Astrocyte of the cerebellum (primary cell): ENCODE measurements at regions not wholly inside any gene's neighbourhood (a gene's known extent, or its start where the extent isn't known, plus 50 kb on each side); places are given as distances from the start of the nearest gene placed in this dataset.
"Not testable (repeated sequence)": the region's sequence is repeated elsewhere in the genome, so short reads cannot be mapped to it uniquely, and the experiment has no call there.

Source experiments
- DNase-seq: peaks from one replicate; pipeline ENCODE4 v3.0.0-alpha.2; 2011; ENCODE audit warnings: low read depth
- H3K4me3 ChIP-seq: 2 replicates; pipeline ENCODE4 v1.5.1; 2011; ENCODE audit warnings: mild to moderate bottlenecking, low read depth, low read length, moderate library complexity
- in situ Hi-C: cut with HindIII; loops from 2 replicates; pipeline ENCODE4 v1.10.0; 2017; ENCODE audit warnings: low sequenced_read_pairs
- TF ChIP-seq, protein P1 (sequence below): IDR thresholded peaks from 2 replicates; pipeline ENCODE4 v1.5.1; 2012; ENCODE audit warnings: low read length, low read depth, moderate library complexity, mild to moderate bottlenecking; ENCODE audit errors: missing control alignments

DNA sequence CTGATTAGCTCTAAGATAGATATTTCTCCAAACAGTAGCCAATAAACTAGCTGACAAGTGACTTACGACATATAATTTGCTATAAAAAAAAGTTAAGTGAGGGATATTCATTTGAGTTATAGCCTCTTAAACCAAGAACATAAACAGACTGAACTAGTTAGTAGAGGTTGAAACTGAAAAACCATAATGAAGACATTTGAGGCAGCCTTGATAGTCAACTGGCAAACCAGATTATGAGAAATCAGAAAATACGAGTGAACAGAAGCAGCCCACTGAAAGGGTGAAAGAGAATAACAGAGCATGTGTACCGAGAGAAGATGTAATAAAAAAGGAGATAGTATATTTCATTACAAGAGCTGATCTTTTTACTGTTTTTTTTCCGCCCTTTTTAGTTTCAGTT is 698.1 kb upstream of the SETBP1 start:
- in situ Hi-C loops = no loop called here
- TF ChIP-seq, protein P1, sequence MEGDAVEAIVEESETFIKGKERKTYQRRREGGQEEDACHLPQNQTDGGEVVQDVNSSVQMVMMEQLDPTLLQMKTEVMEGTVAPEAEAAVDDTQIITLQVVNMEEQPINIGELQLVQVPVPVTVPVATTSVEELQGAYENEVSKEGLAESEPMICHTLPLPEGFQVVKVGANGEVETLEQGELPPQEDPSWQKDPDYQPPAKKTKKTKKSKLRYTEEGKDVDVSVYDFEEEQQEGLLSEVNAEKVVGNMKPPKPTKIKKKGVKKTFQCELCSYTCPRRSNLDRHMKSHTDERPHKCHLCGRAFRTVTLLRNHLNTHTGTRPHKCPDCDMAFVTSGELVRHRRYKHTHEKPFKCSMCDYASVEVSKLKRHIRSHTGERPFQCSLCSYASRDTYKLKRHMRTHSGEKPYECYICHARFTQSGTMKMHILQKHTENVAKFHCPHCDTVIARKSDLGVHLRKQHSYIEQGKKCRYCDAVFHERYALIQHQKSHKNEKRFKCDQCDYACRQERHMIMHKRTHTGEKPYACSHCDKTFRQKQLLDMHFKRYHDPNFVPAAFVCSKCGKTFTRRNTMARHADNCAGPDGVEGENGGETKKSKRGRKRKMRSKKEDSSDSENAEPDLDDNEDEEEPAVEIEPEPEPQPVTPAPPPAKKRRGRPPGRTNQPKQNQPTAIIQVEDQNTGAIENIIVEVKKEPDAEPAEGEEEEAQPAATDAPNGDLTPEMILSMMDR = no peak
- DNase-seq = no peak
- no peak overlapping the region for H3K4me3 ChIP-seq

DNA sequence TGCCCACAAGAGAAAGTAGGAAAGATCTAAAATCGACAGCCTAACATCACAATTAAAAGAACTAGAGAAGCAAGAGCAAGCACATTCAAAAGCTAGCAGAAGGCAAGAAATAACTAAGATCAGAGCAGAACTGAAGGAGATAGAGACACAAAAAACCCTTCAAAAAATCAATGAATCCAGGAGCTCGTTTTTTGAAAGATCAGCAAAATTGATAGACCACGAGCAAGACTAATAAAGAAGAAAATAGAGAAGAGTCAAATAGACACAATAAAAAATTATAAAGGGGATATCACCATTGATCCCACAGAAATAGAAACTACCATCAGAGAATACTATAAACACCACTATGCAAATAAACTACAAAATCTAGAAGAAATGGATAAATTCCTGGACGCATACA is 693.6 kb upstream of the SETBP1 start:
- DNase-seq, in situ Hi-C loops, H3K4me3 ChIP-seq: not testable (repeated sequence)

DNA sequence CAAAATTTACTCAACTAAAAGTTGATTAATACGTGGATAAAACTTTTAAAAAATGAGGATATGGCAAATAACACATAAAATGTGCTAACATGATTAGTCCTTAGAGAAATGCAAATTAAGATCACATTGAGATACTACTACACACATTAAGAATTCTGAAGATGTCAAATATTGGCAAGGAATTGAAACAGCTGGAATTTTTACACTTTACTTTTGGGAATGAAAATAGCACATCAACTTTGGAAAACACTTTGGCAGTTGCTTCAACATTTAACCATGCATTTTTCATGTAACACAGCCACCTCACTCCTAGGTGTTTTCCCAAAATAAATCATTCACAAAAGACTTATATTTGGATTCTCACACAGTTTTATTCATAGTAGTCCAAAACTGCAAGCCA is 687.9 kb upstream of the SETBP1 start:
- H3K4me3 ChIP-seq = no peak overlapping the region
- in situ Hi-C loops = no loop called here
- DNase-seq = no peak
- TF ChIP-seq, protein P1 = no peak

DNA sequence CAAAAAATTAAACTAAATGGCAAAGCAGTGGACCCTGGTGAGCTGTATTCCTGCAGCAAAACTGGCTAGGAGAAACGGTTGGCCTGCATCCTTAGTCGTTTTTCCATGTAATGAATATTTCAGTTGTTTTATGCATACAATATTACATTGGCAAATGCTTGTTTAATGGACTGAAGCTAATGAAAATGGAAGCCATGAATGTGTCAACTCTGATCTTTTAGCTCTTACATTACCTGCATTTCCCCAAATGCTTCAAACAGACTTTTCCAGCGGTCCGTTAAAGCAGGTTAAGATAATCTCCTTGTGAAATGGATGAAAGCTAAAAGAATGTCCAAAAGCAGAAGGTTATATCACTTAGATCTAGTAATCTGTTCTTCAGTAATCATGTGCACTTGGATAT is 686.3 kb upstream of the SETBP1 start:
- TF ChIP-seq, protein P1 = no peak
- DNase-seq = no peak
- H3K4me3 ChIP-seq = no peak overlapping the region
- in situ Hi-C loops = no loop called here

DNA sequence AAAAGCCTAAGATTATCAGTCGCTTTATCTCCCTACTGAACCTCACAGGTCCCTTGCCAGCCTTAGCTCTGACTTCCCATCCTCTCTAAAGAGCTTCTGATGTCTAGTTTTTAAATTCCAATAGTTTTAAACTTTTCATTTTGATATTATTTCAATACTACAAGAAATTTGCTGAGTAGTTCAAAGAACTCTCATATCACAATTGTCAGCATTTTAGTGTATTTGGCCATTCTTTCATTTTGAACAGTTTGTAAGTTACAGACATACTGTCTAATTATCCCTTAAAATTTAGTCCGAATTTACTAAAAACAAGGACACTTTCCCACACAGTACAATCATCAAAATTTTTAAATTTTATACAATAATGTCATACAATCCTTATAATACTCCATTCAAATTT is 666.8 kb upstream of the SETBP1 start:
- TF ChIP-seq, protein P1 = no peak
- in situ Hi-C loops = no loop called here
- no peak for DNase-seq

DNA sequence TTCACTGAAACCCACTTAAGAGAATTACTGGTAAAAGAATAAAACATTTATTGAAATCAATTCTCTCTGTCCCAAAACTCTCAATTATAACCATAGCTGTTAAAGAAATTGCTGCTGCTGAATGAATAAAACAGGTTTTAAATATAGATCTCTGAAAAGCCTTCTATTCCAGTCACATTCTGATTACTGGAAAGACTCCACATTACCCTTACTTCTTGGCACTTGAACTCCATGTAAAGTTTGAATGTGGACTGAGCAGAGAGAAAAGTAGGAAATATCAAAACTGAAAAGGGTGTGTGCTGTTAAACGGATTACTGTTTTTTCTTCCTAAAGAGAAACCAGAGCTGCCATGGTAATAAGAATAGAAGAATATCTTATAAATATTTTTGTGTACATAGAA is 655.3 kb upstream of the SETBP1 start:
- no peak overlapping the region for H3K4me3 ChIP-seq
- in situ Hi-C loops = no loop called here
- TF ChIP-seq, protein P1 = no peak
- DNase-seq = no peak

More for the DNA sequence above, 666.8 kb upstream of the SETBP1 start:
- no peak overlapping the region for H3K4me3 ChIP-seq

DNA sequence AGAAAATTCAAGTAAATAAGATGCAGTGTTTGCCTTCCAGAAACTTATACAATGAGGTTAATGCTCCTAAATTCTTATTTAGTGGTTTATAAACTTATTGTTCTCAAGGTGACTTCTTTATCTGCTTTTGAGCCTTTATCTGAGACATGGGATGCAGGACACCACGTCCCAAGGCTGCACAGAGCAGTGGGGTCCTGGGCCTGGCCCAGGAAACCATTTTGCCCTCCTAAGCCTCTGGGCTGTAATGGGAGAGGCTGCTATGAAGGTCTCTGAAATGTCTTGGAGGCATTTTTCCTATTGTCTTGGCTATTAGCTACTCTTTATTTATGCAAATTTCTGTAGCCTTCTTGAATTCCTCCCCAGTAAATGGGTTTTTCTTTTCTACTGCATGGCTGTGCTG is 652.6 kb upstream of the SETBP1 start:
- no peak for DNase-seq
- in situ Hi-C loops = no loop called here
- no peak overlapping the region for H3K4me3 ChIP-seq
- TF ChIP-seq, protein P1 = no peak
